ENCODE measurements at regions not wholly inside any gene's neighbourhood (a gene's known extent, or its start where the extent isn't known, plus 50 kb on each side); places are given as distances from the start of the nearest gene placed in this dataset.
"Not testable (repeated sequence)": the region's sequence is repeated elsewhere in the genome, so short reads cannot be mapped to it uniquely, and the experiment has no call there.

GRCh38 chr2:208783184-208783583, 376.6 kb downstream of the PTH2R start:
- no peak for ATAC-seq
- Histone ChIP-seq H3K9me3 (peaks cover 0 to 11% (median 0%) of the 10 kb centered on the region in 3 donors), H3K36me3 (no peaks in the 10 kb centered on the region), H3K4me3 (no peak overlapping the region), H3K27me3 (no peaks in the 10 kb centered on the region), H3K27ac (no peak overlapping the region), H3K4me1 (no peaks in the 10 kb centered on the region)
- no peak for TF ChIP-seq POLR2A (IDR thresholded peaks at IDR 0.05)
- TF ChIP-seq CTCF (IDR thresholded peaks at IDR 0.05), result no peak
- TF ChIP-seq EP300 (IDR thresholded peaks at IDR 0.05), result no peak
- no peak for TF ChIP-seq POLR2AphosphoS5 (IDR thresholded peaks at IDR 0.05)

- H3K4me3 ChIP-seq, ATAC-seq, H3K27ac ChIP-seq, H3K27me3 ChIP-seq, H3K4me1 ChIP-seq, H3K36me3 ChIP-seq: not testable (repeated sequence)
- WGBS, 2 donors (ENCODE audit: low coverage in 1 of 2), result no CpG with 5 or more reads among the region's 9 CpGs
- peaks cover 0 to 11% (median 0%) of the 10 kb centered on the region in 3 donors for H3K9me3 ChIP-seq
Observed at GRCh38 chr2:208784774-208785173, 378.2 kb downstream of the PTH2R start.

GRCh38 chr2:208791257-208791656, 384.7 kb downstream of the PTH2R start:
- no peaks in the 10 kb centered on the region for H3K27me3 ChIP-seq

GRCh38 chr2:208792766-208793165, 386.2 kb downstream of the PTH2R start:
- WGBS, 2 donors (ENCODE audit: low coverage in 1 of 2), result 57 to 65% methylated on average over 3 to 4 of the region's 8 CpGs
- Histone ChIP-seq H3K4me1 (no peaks in the 10 kb centered on the region), H3K27me3 (no peaks in the 10 kb centered on the region), H3K4me3 (no peak overlapping the region), H3K9me3 (no peaks in the 10 kb centered on the region), H3K36me3 (no peaks in the 10 kb centered on the region), H3K27ac (no peak overlapping the region)
- no peak for ATAC-seq
- TF ChIP-seq POLR2A (IDR thresholded peaks at IDR 0.05) (no peak), CTCF (IDR thresholded peaks at IDR 0.05) (no peak), EP300 (IDR thresholded peaks at IDR 0.05) (no peak), POLR2AphosphoS5 (IDR thresholded peaks at IDR 0.05) (no peak)

More at GRCh38 chr2:208791257-208791656, 384.7 kb downstream of the PTH2R start:
- no peaks in the 10 kb centered on the region for H3K4me1 ChIP-seq
- H3K27ac ChIP-seq, result no peak overlapping the region
- H3K4me3 ChIP-seq, result no peak overlapping the region
- H3K36me3 ChIP-seq, result no peaks in the 10 kb centered on the region
- no peaks in the 10 kb centered on the region for H3K9me3 ChIP-seq
- no peak for ATAC-seq
- WGBS, 2 donors (ENCODE audit: low coverage in 1 of 2), result 71% methylated on average over 6 of the region's 6 CpGs
- TF ChIP-seq CTCF (IDR thresholded peaks at IDR 0.05), result no peak
- TF ChIP-seq EP300 (IDR thresholded peaks at IDR 0.05), result no peak
- no peak for TF ChIP-seq POLR2AphosphoS5 (IDR thresholded peaks at IDR 0.05)
- TF ChIP-seq POLR2A (IDR thresholded peaks at IDR 0.05), result no peak

GRCh38 chr2:208793434-208793833, 386.8 kb downstream of the PTH2R start:
- no peaks in the 10 kb centered on the region for H3K27me3 ChIP-seq
- no peak overlapping the region for H3K4me3 ChIP-seq
- no peak for TF ChIP-seq POLR2AphosphoS5 (IDR thresholded peaks at IDR 0.05)
- TF ChIP-seq CTCF (IDR thresholded peaks at IDR 0.05), result no peak
- no peaks in the 10 kb centered on the region for H3K4me1 ChIP-seq
- no peak for ATAC-seq
- H3K9me3 ChIP-seq, result no peaks in the 10 kb centered on the region
- H3K27ac ChIP-seq, result no peak overlapping the region
- WGBS, 2 donors (ENCODE audit: low coverage in 1 of 2), result 73 to 85% methylated on average over 3 of the region's 3 CpGs
- no peaks in the 10 kb centered on the region for H3K36me3 ChIP-seq
